ENCODE measurements at regions not wholly inside any gene's neighbourhood (a gene's known extent, or its start where the extent isn't known, plus 50 kb on each side); places are given as distances from the start of the nearest gene placed in this dataset.
"Not testable (repeated sequence)": the region's sequence is repeated elsewhere in the genome, so short reads cannot be mapped to it uniquely, and the experiment has no call there.

DNA sequence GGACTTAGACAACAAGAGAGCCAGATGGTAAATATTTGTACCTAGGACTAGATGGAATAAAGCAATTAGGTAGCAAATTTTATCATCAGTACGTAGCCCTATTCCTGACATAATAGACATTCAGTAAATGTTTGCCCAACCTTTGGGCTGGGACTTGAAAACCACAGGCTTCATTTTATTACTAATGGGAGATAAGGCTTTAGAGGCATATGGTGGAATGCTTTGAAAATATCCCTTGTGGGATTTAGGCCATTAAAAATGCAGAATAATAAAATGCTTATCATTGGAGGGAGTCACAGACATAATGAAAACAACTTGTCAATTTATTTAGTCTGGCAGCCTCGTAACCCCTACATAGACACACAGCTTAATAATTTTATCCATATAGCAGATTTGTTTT lies 296.1 kb upstream of the SPAG17 start:
- TF ChIP-seq, protein P1, sequence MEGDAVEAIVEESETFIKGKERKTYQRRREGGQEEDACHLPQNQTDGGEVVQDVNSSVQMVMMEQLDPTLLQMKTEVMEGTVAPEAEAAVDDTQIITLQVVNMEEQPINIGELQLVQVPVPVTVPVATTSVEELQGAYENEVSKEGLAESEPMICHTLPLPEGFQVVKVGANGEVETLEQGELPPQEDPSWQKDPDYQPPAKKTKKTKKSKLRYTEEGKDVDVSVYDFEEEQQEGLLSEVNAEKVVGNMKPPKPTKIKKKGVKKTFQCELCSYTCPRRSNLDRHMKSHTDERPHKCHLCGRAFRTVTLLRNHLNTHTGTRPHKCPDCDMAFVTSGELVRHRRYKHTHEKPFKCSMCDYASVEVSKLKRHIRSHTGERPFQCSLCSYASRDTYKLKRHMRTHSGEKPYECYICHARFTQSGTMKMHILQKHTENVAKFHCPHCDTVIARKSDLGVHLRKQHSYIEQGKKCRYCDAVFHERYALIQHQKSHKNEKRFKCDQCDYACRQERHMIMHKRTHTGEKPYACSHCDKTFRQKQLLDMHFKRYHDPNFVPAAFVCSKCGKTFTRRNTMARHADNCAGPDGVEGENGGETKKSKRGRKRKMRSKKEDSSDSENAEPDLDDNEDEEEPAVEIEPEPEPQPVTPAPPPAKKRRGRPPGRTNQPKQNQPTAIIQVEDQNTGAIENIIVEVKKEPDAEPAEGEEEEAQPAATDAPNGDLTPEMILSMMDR (conservative IDR thresholded peaks at IDR 0.05; ENCODE audit: low read length): no peak
- TF ChIP-seq EZH2phosphoT487 (IDR thresholded peaks at IDR 0.05; ENCODE audit: borderline replicate concordance): no peak
- no peaks in the 10 kb centered on the region for H3K36me3 ChIP-seq (ENCODE audit: insufficient read depth, low read length)
- no peak overlapping the region for H3K4me3 ChIP-seq (ENCODE audit: low read length, poor library complexity, severe bottlenecking)
- no peak overlapping the region for H2AFZ ChIP-seq (ENCODE audit: low read length)
- no peaks in the 10 kb centered on the region for H3K9me2 ChIP-seq (replicated peaks; ENCODE audit: low read depth, low read length)
- no peaks in the 10 kb centered on the region for H4K20me1 ChIP-seq (ENCODE audit: insufficient read depth, low read length, poor library complexity, severe bottlenecking)
- H3K9me3 ChIP-seq (ENCODE audit: insufficient read depth, low read depth, low read length): no peaks in the 10 kb centered on the region; the same call in 1 of the 2 replicates
- no peaks in the 10 kb centered on the region for H3K79me2 ChIP-seq (ENCODE audit: insufficient read depth, low read length)
- no peaks in the 10 kb centered on the region for H3K27me3 ChIP-seq (ENCODE audit: insufficient read depth, low read length, poor library complexity, severe bottlenecking)
- no peak overlapping the region for H3K4me2 ChIP-seq (ENCODE audit: low read depth, low read length, poor library complexity, severe bottlenecking)
- no peaks in the 10 kb centered on the region for H3K4me1 ChIP-seq (ENCODE audit: insufficient read depth, low read length, poor library complexity, severe bottlenecking)
- no peak overlapping the region for H3K9ac ChIP-seq (ENCODE audit: low read depth, low read length, poor library complexity, severe bottlenecking)
- H3F3A ChIP-seq (ENCODE audit: low read depth): no peaks in the 10 kb centered on the region

DNA sequence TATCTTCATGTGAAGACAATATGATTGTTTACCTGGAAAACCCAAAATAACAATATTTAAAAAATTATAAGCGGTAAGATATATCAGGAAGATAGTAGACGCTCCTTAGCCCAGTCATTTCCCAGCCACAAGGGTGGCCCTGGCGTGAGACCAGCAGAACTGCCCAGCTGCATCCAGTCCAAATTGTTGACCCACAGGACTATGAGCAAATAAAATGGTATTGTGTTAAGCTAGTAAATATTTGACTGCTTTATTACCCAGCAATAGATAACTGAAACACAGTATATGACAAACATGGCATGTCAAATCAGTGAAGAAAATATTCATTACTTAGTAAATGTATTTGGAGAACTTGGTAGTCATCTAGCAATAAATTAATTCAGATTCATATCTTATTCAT lies 294.3 kb upstream of the SPAG17 start:
- no peaks in the 10 kb centered on the region for H3F3A ChIP-seq (ENCODE audit: low read depth)
- H3K27me3 ChIP-seq (ENCODE audit: insufficient read depth, low read length, poor library complexity, severe bottlenecking): no peaks in the 10 kb centered on the region
- TF ChIP-seq, protein P1 (conservative IDR thresholded peaks at IDR 0.05; ENCODE audit: low read length): no peak
- TF ChIP-seq EZH2phosphoT487 (IDR thresholded peaks at IDR 0.05; ENCODE audit: borderline replicate concordance): no peak
- no peak overlapping the region for H3K4me2 ChIP-seq (ENCODE audit: low read depth, low read length, poor library complexity, severe bottlenecking)
- H4K20me1 ChIP-seq (ENCODE audit: insufficient read depth, low read length, poor library complexity, severe bottlenecking): no peaks in the 10 kb centered on the region
- no peak overlapping the region for H3K9ac ChIP-seq (ENCODE audit: low read depth, low read length, poor library complexity, severe bottlenecking)
- H3K9me3 ChIP-seq (ENCODE audit: insufficient read depth, low read depth, low read length): no peaks in the 10 kb centered on the region; the same call in 1 of the 2 replicates
- H3K79me2 ChIP-seq (ENCODE audit: insufficient read depth, low read length): no peaks in the 10 kb centered on the region
- no peak overlapping the region for H2AFZ ChIP-seq (ENCODE audit: low read length)
- no peaks in the 10 kb centered on the region for H3K36me3 ChIP-seq (ENCODE audit: insufficient read depth, low read length)
- H3K9me2 ChIP-seq (replicated peaks; ENCODE audit: low read depth, low read length): no peaks in the 10 kb centered on the region
- H3K4me1 ChIP-seq (ENCODE audit: insufficient read depth, low read length, poor library complexity, severe bottlenecking): no peaks in the 10 kb centered on the region
- H3K4me3 ChIP-seq (ENCODE audit: low read length, poor library complexity, severe bottlenecking): no peak overlapping the region

DNA sequence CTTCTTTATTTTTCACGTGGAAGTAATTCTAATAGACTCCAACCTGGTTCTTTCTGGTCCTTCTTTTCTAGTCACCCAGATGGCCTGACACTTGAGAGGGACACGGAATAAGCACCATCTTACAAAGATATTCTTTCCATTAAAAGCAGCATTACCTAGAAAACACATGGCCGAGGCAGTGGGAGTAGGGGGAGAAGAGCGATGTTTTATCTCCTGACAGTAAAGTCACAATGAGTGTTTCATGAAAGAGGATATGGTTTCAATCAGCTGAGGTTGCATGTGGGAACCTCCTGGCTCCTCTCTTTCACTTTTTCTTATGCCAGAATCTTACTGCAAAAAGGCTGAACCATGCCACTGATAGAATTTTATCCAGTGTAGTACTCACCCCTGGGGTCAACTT lies 288.8 kb upstream of the SPAG17 start:
- Histone ChIP-seq H4K20me1 (ENCODE audit: insufficient read depth, low read length, poor library complexity, severe bottlenecking) (no peaks in the 10 kb centered on the region), H3F3A (ENCODE audit: low read depth) (no peaks in the 10 kb centered on the region), H3K9me3 (ENCODE audit: insufficient read depth, low read depth, low read length) (no peaks in the 10 kb centered on the region), H3K4me2 (ENCODE audit: low read depth, low read length, poor library complexity, severe bottlenecking) (no peak overlapping the region), H3K9ac (ENCODE audit: low read depth, low read length, poor library complexity, severe bottlenecking) (no peak overlapping the region), H3K4me1 (ENCODE audit: insufficient read depth, low read length, poor library complexity, severe bottlenecking) (no peaks in the 10 kb centered on the region), H3K4me3 (ENCODE audit: low read length, poor library complexity, severe bottlenecking) (no peak overlapping the region), H3K36me3 (ENCODE audit: insufficient read depth, low read length) (no peaks in the 10 kb centered on the region), H3K9me2 (replicated peaks; ENCODE audit: low read depth, low read length) (no peaks in the 10 kb centered on the region), H3K79me2 (ENCODE audit: insufficient read depth, low read length) (no peaks in the 10 kb centered on the region), H2AFZ (ENCODE audit: low read length) (no peak overlapping the region), H3K27me3 (ENCODE audit: insufficient read depth, low read length, poor library complexity, severe bottlenecking) (no peaks in the 10 kb centered on the region)
- TF ChIP-seq, protein P1 (conservative IDR thresholded peaks at IDR 0.05; ENCODE audit: low read length): no peak
- TF ChIP-seq EZH2phosphoT487 (IDR thresholded peaks at IDR 0.05; ENCODE audit: borderline replicate concordance): no peak

DNA sequence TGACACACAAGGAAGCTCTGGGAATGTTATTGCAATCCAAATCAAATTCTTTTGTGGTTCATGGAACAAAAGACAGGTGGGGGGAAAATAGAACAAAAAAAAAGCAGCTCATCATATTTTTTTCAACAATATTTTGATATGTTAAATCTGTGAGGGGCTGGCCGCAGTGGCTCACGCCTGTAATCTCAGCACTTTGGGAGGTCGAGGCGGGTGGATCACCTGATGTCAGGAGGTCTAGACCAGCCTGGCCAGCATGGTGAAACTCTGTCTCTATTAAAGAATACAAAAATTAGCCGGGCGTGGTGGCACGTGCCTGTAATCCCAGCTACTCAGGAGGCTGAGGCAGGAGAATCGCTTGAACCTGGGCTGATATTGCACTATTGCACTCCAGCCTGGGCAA lies 279.4 kb upstream of the SPAG17 start:
- H3K9me2 ChIP-seq (replicated peaks; ENCODE audit: low read depth, low read length); H2AFZ ChIP-seq (ENCODE audit: low read length); H3K9ac ChIP-seq (ENCODE audit: low read depth, low read length, poor library complexity, severe bottlenecking); H3K9me3 ChIP-seq (ENCODE audit: insufficient read depth, low read depth, low read length); H3K27me3 ChIP-seq (ENCODE audit: insufficient read depth, low read length, poor library complexity, severe bottlenecking); H3K36me3 ChIP-seq (ENCODE audit: insufficient read depth, low read length); H3K4me1 ChIP-seq (ENCODE audit: insufficient read depth, low read length, poor library complexity, severe bottlenecking); H3K79me2 ChIP-seq (ENCODE audit: insufficient read depth, low read length); H3K4me2 ChIP-seq (ENCODE audit: low read depth, low read length, poor library complexity, severe bottlenecking); H4K20me1 ChIP-seq (ENCODE audit: insufficient read depth, low read length, poor library complexity, severe bottlenecking); H3K4me3 ChIP-seq (ENCODE audit: low read length, poor library complexity, severe bottlenecking); H3F3A ChIP-seq (ENCODE audit: low read depth): not testable (repeated sequence)

All from Loucy (cell line).